ENCODE measurements at regions not wholly inside any gene's neighbourhood (a gene's known extent, or its start where the extent isn't known, plus 50 kb on each side); places are given as distances from the start of the nearest gene placed in this dataset.

DNA sequence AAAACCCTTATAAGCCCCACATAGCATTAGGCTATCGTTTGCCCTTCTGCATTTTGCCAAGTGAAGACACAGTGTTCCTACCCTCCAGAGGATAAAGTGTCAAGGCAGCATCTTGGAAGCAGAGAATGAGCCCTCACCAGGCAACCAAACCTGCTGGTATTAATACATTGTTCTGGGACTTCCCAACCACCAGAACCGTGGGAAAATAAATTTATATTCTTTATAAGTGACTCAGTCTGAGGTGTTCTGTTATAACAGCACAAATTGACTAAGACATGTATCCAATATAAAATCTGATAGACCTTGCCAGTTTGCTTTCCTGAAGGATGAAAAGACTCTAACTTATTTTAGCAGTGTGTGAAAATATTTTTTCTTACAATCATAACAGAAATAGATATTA lies 792.5 kb upstream of the LRRC4C start:
- TF ChIP-seq, protein P1, sequence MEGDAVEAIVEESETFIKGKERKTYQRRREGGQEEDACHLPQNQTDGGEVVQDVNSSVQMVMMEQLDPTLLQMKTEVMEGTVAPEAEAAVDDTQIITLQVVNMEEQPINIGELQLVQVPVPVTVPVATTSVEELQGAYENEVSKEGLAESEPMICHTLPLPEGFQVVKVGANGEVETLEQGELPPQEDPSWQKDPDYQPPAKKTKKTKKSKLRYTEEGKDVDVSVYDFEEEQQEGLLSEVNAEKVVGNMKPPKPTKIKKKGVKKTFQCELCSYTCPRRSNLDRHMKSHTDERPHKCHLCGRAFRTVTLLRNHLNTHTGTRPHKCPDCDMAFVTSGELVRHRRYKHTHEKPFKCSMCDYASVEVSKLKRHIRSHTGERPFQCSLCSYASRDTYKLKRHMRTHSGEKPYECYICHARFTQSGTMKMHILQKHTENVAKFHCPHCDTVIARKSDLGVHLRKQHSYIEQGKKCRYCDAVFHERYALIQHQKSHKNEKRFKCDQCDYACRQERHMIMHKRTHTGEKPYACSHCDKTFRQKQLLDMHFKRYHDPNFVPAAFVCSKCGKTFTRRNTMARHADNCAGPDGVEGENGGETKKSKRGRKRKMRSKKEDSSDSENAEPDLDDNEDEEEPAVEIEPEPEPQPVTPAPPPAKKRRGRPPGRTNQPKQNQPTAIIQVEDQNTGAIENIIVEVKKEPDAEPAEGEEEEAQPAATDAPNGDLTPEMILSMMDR (IDR thresholded peaks at IDR 0.05 in 4 of 5, conservative IDR thresholded peaks at IDR 0.05 in 1 of 5) = no peak
- TF ChIP-seq POLR2A (IDR thresholded peaks at IDR 0.05) = no peak
